Activated CD8-positive, alpha-beta T cell treated with anti-CD3 and anti-CD28 coated beads, Interleukin-2, amount 10 ng/mL, durations not matched to agents 7 days and 5 days (primary cell): ENCODE measurements at regions not wholly inside any gene's neighbourhood (a gene's known extent, or its start where the extent isn't known, plus 50 kb on each side); places are given as distances from the start of the nearest gene placed in this dataset.

Source experiments
- ATAC-seq: fragments of 150-1000 bp; cut with Tn5 transposase; one replicate; pipeline ENCODE4 v1.10.0; 2021; ENCODE audit warnings: moderate library complexity
- CTCF ChIA-PET: fragments of 350-600 bp; sonication (Branson Sonifier 250); formaldehyde crosslinking; loops from one replicate; lab custom pipeline; 2021; ENCODE audit warnings: antibody characterized with exemption; lab: Charles Lee
- POLR2A ChIA-PET: fragments of 350-600 bp; sonication (Branson Sonifier 250); formaldehyde crosslinking; loops from one replicate; lab custom pipeline; 2021; ENCODE audit warnings: antibody characterized with exemption; lab: Charles Lee
- DNase-seq: peaks from one replicate; pipeline ENCODE4 v3.0.0-alpha.2; 2020
- H3K27ac Mint-ChIP-seq: one replicate; pipeline ENCODE4 v1.8.0; 2021; ENCODE audit warnings: mild to moderate bottlenecking, mixed read lengths
- H3K27me3 Mint-ChIP-seq: one replicate; pipeline ENCODE4 v1.8.0; 2021; ENCODE audit warnings: low read depth, mixed read lengths
- H3K36me3 Mint-ChIP-seq: one replicate; pipeline ENCODE4 v1.8.0; 2021; ENCODE audit warnings: low read depth, mixed read lengths
- H3K4me1 Mint-ChIP-seq: one replicate; pipeline ENCODE4 v1.8.0; 2021; ENCODE audit warnings: low read depth, mixed read lengths
- H3K4me3 Mint-ChIP-seq: one replicate; pipeline ENCODE4 v1.8.0; 2021; ENCODE audit warnings: mild to moderate bottlenecking, mixed read lengths
- H3K9me3 Mint-ChIP-seq: one replicate; pipeline ENCODE4 v1.8.0; 2022; ENCODE audit warnings: mixed read lengths; ENCODE audit not compliant: insufficient read depth

GRCh38 chr2:153074207-153074606 lies 355.8 kb downstream of the ARL6IP6 start:
- H3K9me3 Mint-ChIP-seq = no peaks in the 10 kb centered on the region
- ChIA-PET POLR2A (no interaction called here), CTCF (no interaction called here)
- H3K36me3 Mint-ChIP-seq = no peaks in the 10 kb centered on the region
- no peak for DNase-seq
- no peak overlapping the region for H3K27ac Mint-ChIP-seq
- H3K4me3 Mint-ChIP-seq = no peak overlapping the region
- no peaks in the 10 kb centered on the region for H3K4me1 Mint-ChIP-seq
- no peak for ATAC-seq
- H3K27me3 Mint-ChIP-seq = no peaks in the 10 kb centered on the region

- POLR2A ChIA-PET = no interaction called here
- CTCF ChIA-PET = no interaction called here
- Mint-ChIP-seq H3K36me3 (no peaks in the 10 kb centered on the region), H3K4me3 (no peak overlapping the region), H3K27ac (no peak overlapping the region), H3K9me3 (no peaks in the 10 kb centered on the region), H3K27me3 (no peaks in the 10 kb centered on the region), H3K4me1 (no peaks in the 10 kb centered on the region)
- ATAC-seq (no peak), DNase-seq (no peak)
Observed at GRCh38 chr2:153072813-153073212, 354.4 kb downstream of the ARL6IP6 start.

DNA sequence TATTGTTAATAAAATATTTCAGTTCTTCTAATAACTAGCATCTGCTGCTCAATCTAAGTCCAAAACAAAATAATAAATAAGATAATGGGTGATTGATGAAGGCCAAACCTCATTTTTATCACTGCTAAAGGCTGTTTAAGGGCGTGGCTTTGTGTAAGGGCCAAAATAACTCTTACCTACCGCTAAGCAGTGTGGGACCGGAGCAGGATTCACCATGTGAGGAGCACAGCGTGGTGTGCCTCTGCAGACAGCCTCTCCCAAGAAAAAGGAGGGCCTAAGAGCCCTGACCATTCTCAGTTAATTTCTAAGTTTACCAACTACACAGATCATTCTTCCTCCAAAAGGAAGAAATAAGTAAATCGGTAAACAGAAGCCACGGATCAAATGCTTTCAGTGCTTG lies 353.7 kb downstream of the ARL6IP6 start:
- CTCF ChIA-PET = no interaction called here

DNA sequence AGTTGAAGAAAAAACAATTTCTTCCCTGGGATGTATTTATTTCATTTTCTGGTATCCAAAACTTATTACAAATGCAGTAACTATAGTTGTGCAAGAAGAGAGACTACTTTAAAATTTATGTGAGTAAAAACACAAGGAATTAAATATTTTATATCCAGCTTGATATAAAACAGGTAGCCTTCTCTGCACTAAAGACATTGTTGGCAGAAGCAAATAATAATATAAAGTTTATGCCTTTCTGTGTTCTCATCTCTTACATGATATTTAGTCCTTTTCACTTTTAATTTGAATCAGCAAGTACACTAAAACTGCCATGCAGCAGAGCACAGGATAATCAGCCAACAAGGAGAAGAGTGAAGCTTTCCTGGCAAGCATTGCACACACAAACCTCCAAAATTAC lies 352.7 kb downstream of the ARL6IP6 start:
- ATAC-seq = no peak
- ChIA-PET POLR2A (no interaction called here), CTCF (no interaction called here)
- H3K27me3 Mint-ChIP-seq = no peaks in the 10 kb centered on the region
- DNase-seq = no peak
- no peaks in the 10 kb centered on the region for H3K9me3 Mint-ChIP-seq
- H3K4me3 Mint-ChIP-seq = no peak overlapping the region
- no peaks in the 10 kb centered on the region for H3K36me3 Mint-ChIP-seq
- no peaks in the 10 kb centered on the region for H3K4me1 Mint-ChIP-seq
- H3K27ac Mint-ChIP-seq = no peak overlapping the region

More for the DNA sequence above, 353.7 kb downstream of the ARL6IP6 start:
- H3K27me3 Mint-ChIP-seq = no peaks in the 10 kb centered on the region
- no peaks in the 10 kb centered on the region for H3K36me3 Mint-ChIP-seq
- no peaks in the 10 kb centered on the region for H3K9me3 Mint-ChIP-seq
- no peak overlapping the region for H3K4me3 Mint-ChIP-seq
- no peak for DNase-seq
- no peak overlapping the region for H3K27ac Mint-ChIP-seq
- H3K4me1 Mint-ChIP-seq = no peaks in the 10 kb centered on the region
- ATAC-seq = no peak
- POLR2A ChIA-PET = no interaction called here

- no peaks in the 10 kb centered on the region for H3K4me1 Mint-ChIP-seq
- no peaks in the 10 kb centered on the region for H3K27me3 Mint-ChIP-seq
- H3K4me3 Mint-ChIP-seq = no peak overlapping the region
- CTCF ChIA-PET = no interaction called here
- no peaks in the 10 kb centered on the region for H3K9me3 Mint-ChIP-seq
- no peak overlapping the region for H3K27ac Mint-ChIP-seq
- H3K36me3 Mint-ChIP-seq = no peaks in the 10 kb centered on the region
- ATAC-seq (no peak), DNase-seq (no peak)
- POLR2A ChIA-PET = no interaction called here
Observed at GRCh38 chr2:153068915-153069314, 350.5 kb downstream of the ARL6IP6 start.

DNA sequence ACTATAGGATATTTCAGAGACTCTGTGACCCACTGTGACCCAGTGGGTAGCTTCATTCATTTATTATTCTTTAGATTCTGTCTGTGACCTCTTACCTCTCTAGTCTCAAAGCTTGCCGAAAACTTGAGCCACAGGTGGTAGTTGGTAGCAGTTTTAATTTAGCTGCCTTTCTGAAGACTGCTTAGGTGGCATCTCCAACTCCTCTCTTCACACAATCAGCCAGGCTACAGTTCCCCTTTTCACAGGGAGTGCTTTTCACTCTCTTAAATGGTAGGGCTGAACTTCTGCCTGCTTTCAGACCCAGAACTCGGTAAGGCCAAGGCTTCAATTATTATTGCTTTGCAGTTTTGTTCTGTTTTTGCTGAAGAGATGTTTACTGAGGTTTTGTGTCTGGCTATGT lies 349.6 kb downstream of the ARL6IP6 start:
- H3K36me3 Mint-ChIP-seq = no peaks in the 10 kb centered on the region
- no peak for ATAC-seq
- H3K27me3 Mint-ChIP-seq = no peaks in the 10 kb centered on the region
- no peak for DNase-seq
- H3K4me3 Mint-ChIP-seq = no peak overlapping the region
- H3K9me3 Mint-ChIP-seq = no peaks in the 10 kb centered on the region
- no peak overlapping the region for H3K27ac Mint-ChIP-seq
- ChIA-PET POLR2A (no interaction called here), CTCF (interaction anchor here (1.1 kb wide), 1 partner anchor 207 kb away, joined by 3 read pairs; no protein-coding TSS in a partner anchor)
- H3K4me1 Mint-ChIP-seq = no peaks in the 10 kb centered on the region

DNA sequence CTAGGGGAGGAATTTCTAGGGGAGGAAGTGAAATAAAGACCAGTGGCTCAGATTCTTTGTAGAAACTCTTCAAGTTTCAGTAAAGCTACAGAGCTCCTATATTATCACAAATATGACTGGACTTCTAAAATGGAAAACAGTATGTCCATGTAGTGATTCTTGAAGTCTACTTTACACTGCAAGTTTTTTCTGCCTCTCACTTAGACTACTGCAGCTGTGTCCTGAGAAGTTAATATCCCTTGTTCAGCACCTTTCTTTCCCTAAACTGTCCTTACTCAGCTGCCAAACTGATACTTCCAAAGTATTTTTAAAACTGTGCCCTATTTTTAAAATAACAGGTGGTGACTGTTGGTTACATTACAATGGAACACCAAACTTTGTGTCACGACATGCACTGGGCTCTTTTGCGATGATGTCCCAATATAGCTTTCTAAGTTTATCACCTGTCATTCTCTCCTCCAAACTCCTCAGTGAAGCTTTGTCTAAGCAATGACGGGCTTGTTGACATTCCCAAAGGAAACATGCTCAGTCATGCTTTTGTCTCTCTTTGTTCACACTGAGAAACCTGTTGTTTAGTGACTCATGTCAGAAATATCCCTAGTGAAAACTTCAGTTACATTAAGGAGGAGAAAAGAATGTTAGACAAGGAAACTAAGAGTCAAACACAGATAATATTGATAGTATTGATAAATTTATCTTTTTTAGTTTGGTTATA lies 341.1 kb downstream of the ARL6IP6 start:
- H3K36me3 Mint-ChIP-seq = no peaks in the 10 kb centered on the region
- ChIA-PET CTCF (no interaction called here), POLR2A (no interaction called here)
- ATAC-seq (no peak), DNase-seq (no peak)
- H3K4me1 Mint-ChIP-seq = no peaks in the 10 kb centered on the region
- no peak overlapping the region for H3K27ac Mint-ChIP-seq
- H3K4me3 Mint-ChIP-seq = no peak overlapping the region
- H3K27me3 Mint-ChIP-seq = no peaks in the 10 kb centered on the region
- H3K9me3 Mint-ChIP-seq = no peaks in the 10 kb centered on the region

DNA sequence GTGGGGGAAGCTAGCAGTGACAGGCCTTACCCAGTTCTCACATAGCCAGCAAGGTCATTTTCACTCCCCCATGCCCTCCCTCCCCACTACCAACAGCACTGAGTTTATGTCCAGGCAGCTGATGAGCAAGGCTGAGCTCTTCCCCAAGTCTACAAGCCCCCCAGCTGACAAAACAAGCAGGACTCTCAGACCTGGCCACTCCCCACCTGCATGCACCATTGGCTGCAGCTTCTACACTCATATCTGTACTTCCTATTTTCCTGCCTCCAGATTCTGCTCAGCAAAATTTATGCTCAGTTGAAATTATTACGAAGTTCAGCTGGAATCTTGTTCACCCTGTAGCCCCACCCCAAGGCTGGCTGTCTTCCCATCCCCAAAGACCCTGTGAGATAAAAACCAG lies 339.3 kb downstream of the ARL6IP6 start:
- ChIA-PET POLR2A (no interaction called here), CTCF (no interaction called here)
- Mint-ChIP-seq H3K9me3 (no peaks in the 10 kb centered on the region), H3K27ac (no peak overlapping the region), H3K36me3 (no peaks in the 10 kb centered on the region), H3K4me1 (no peaks in the 10 kb centered on the region), H3K4me3 (no peak overlapping the region), H3K27me3 (no peaks in the 10 kb centered on the region)
- no peak for ATAC-seq
- DNase-seq = no peak

- H3K27ac Mint-ChIP-seq = no peak overlapping the region
- no peak for DNase-seq
- no peaks in the 10 kb centered on the region for H3K27me3 Mint-ChIP-seq
- no peaks in the 10 kb centered on the region for H3K4me1 Mint-ChIP-seq
- ChIA-PET POLR2A (no interaction called here), CTCF (no interaction called here)
- no peaks in the 10 kb centered on the region for H3K9me3 Mint-ChIP-seq
- ATAC-seq = no peak
- H3K4me3 Mint-ChIP-seq = no peak overlapping the region
- H3K36me3 Mint-ChIP-seq = no peaks in the 10 kb centered on the region
Observed at GRCh38 chr2:153055182-153055581, 336.8 kb downstream of the ARL6IP6 start.

GRCh38 chr2:153052807-153053559 lies 334.6 kb downstream of the ARL6IP6 start:
- no peaks in the 10 kb centered on the region for H3K27me3 Mint-ChIP-seq
- H3K27ac Mint-ChIP-seq = no peak overlapping the region
- ATAC-seq (no peak), DNase-seq (no peak)
- ChIA-PET CTCF (no interaction called here), POLR2A (no interaction called here)
- no peaks in the 10 kb centered on the region for H3K4me1 Mint-ChIP-seq
- H3K9me3 Mint-ChIP-seq = no peaks in the 10 kb centered on the region
- H3K36me3 Mint-ChIP-seq = no peaks in the 10 kb centered on the region
- H3K4me3 Mint-ChIP-seq = no peak overlapping the region

GRCh38 chr2:153047220-153047619 lies 328.8 kb downstream of the ARL6IP6 start:
- H3K9me3 Mint-ChIP-seq = no peaks in the 10 kb centered on the region
- CTCF ChIA-PET = no interaction called here

DNA sequence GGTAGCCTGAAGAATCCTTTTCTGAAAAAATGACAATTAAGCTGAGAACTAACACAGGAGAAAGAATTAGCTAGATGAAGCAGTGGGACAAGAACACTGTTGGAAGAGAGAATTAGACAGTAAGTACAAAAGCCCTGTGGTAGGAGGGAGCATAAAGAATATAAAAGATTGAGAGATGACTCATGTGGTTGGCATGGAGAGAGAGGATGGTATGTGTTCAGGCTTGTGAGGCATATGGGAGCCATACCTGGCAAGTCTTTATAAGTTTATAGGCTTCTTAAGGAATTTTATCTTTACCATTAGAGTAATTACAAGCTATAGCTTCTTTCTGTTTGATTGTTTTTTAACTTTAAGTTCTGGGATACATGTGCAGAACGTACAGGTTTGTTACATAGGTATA lies 325.0 kb downstream of the ARL6IP6 start:
- CTCF ChIA-PET = no interaction called here
- no peak for DNase-seq

More at GRCh38 chr2:153047220-153047619, 328.8 kb downstream of the ARL6IP6 start:
- POLR2A ChIA-PET = no interaction called here
- Mint-ChIP-seq H3K27me3 (no peaks in the 10 kb centered on the region), H3K4me1 (no peaks in the 10 kb centered on the region), H3K4me3 (no peak overlapping the region), H3K36me3 (no peaks in the 10 kb centered on the region), H3K27ac (no peak overlapping the region)
- no peak for ATAC-seq
- DNase-seq = no peak

More for the DNA sequence above, 325.0 kb downstream of the ARL6IP6 start:
- POLR2A ChIA-PET = no interaction called here
- H3K36me3 Mint-ChIP-seq = no peaks in the 10 kb centered on the region
- H3K9me3 Mint-ChIP-seq = no peaks in the 10 kb centered on the region
- H3K4me1 Mint-ChIP-seq = no peaks in the 10 kb centered on the region
- no peak overlapping the region for H3K27ac Mint-ChIP-seq
- no peaks in the 10 kb centered on the region for H3K27me3 Mint-ChIP-seq
- H3K4me3 Mint-ChIP-seq = no peak overlapping the region
- ATAC-seq = no peak
